B cell (primary cell): ENCODE measurements at regions not wholly inside any gene's neighbourhood (a gene's known extent, or its start where the extent isn't known, plus 50 kb on each side); places are given as distances from the start of the nearest gene placed in this dataset.

Source experiments
- ATAC-seq: fragments of 200-7000 bp; cut with Tn5 transposase; one replicate; pipeline ENCODE4 v1.10.0; 2021; ENCODE audit warnings: low read depth, mild to moderate bottlenecking, moderate number of reproducible peaks, moderate library complexity
- CTCF ChIA-PET: fragments of 350-600 bp; sonication (Branson Sonifier 250); formaldehyde crosslinking; loops from one replicate; lab custom pipeline; 2021; ENCODE audit warnings: antibody characterized with exemption, inconsistent platforms; lab: Charles Lee
- POLR2A ChIA-PET: fragments of 350-600 bp; sonication (Branson Sonifier 250); formaldehyde crosslinking; loops from one replicate; lab custom pipeline; 2021; ENCODE audit warnings: antibody characterized with exemption; lab: Charles Lee
- DNase-seq: peaks from one replicate; pipeline ENCODE4 v3.0.0; 2013
- H2AFZ ChIP-seq: 2 replicates; pipeline ENCODE4 v1.6.1; 2012; ENCODE audit warnings: mild to moderate bottlenecking, low read depth, low read length; ENCODE audit not compliant: insufficient read depth, poor library complexity, severe bottlenecking
- H3K27ac ChIP-seq, 2 donors: 1 replicate in 1 of 2; 2 replicates in 1 of 2; pipeline ENCODE4 v1.5.1; 2012 to 2013; ENCODE audit warnings: low read length in 2 of 2, mild to moderate bottlenecking in 2 of 2, moderate library complexity in 1 of 2
- H3K27me3 ChIP-seq, 4 experiments: fragments of 200-600 bp in 1 of 4; sonication (generic) in 1 of 4; replicated peaks in 1 of 4; 1 replicate in 2 of 4; 2 replicates in 2 of 4; pipeline versions ENCODE4 v1.6.1 to v1.7.0; 2013 to 2016; ENCODE audit warnings: low read length in 3 of 4, mild to moderate bottlenecking in 2 of 4, mixed read lengths in 1 of 4, moderate library complexity in 1 of 4; ENCODE audit not compliant: insufficient read depth in 4 of 4, control insufficient read depth in 3 of 4; ENCODE audit errors: control extremely low read depth in 1 of 4
- H3K36me3 ChIP-seq, 2 experiments: replicated peaks in 1 of 2; 1 replicate in 1 of 2; 2 replicates in 1 of 2; pipeline versions ENCODE4 v1.6.1 to v1.7.1; 2013; ENCODE audit warnings: low read length in 1 of 2; ENCODE audit not compliant: insufficient read depth in 2 of 2, control insufficient read depth in 1 of 2; ENCODE audit errors: control extremely low read depth in 1 of 2, extremely low read depth in 1 of 2
- H3K4me1 ChIP-seq, 2 donors: fragments of 200-600 bp in 1 of 2; sonication (generic) in 1 of 2; 1 replicate in 1 of 2; 2 replicates in 1 of 2; pipeline versions ENCODE4 v1.5.1 to v1.6.1; 2013 to 2017; ENCODE audit warnings: low read length in 2 of 2; ENCODE audit not compliant: control insufficient read depth in 2 of 2, insufficient read depth in 2 of 2
- H3K4me2 ChIP-seq: replicated peaks from 2 replicates; pipeline ENCODE3; 2012; ENCODE audit warnings: mild to moderate bottlenecking, low read depth, low read length; ENCODE audit not compliant: poor library complexity, severe bottlenecking
- H3K4me3 ChIP-seq, 5 experiments: fragments of 200-600 bp in 1 of 5; sonication (generic) in 1 of 5; 1 replicate in 3 of 5; 2 replicates in 2 of 5; pipeline versions ENCODE4 v1.5.1 to v1.7.0; 2011 to 2016; ENCODE audit warnings: low read length in 4 of 5, mild to moderate bottlenecking in 4 of 5, low read depth in 2 of 5, control low read depth in 1 of 5, moderate library complexity in 1 of 5; ENCODE audit not compliant: insufficient read depth in 1 of 5; ENCODE audit errors: control extremely low read depth in 1 of 5, extremely low read depth in 1 of 5
- H3K79me2 ChIP-seq: fragments of 200-600 bp; sonication (generic); one replicate; pipeline ENCODE4 v1.6.0; 2016; ENCODE audit warnings: low read length; ENCODE audit not compliant: control insufficient read depth, insufficient read depth
- H3K9ac ChIP-seq: fragments of 200-600 bp; sonication (generic); 2 replicates; pipeline ENCODE4 v1.6.1; 2017; ENCODE audit warnings: mild to moderate bottlenecking, low read length, moderate library complexity
- H3K9me3 ChIP-seq, 3 donors: one replicate each; pipeline versions ENCODE4 v1.6.1 to v1.7.1; 2013; ENCODE audit warnings: low read length in 2 of 3; ENCODE audit not compliant: control insufficient read depth in 2 of 3, insufficient read depth in 1 of 3; ENCODE audit errors: control extremely low read depth in 1 of 3
- H4K20me1 ChIP-seq: 2 replicates; pipeline ENCODE4 v1.6.0; 2012; ENCODE audit warnings: mild to moderate bottlenecking, low read length; ENCODE audit not compliant: insufficient read depth, control insufficient read depth, poor library complexity, severe bottlenecking
- H3K27ac Mint-ChIP-seq: one replicate; pipeline ENCODE4 v1.8.0; 2021; ENCODE audit warnings: mixed read lengths
- H3K27me3 Mint-ChIP-seq: one replicate; pipeline ENCODE4 v1.8.0; 2021; ENCODE audit warnings: mixed read lengths
- H3K4me1 Mint-ChIP-seq: one replicate; pipeline ENCODE4 v1.8.0; 2021; ENCODE audit warnings: mixed read lengths
- H3K4me3 Mint-ChIP-seq: one replicate; pipeline ENCODE4 v1.8.0; 2021; ENCODE audit warnings: mixed read lengths
- H3K9me3 Mint-ChIP-seq: one replicate; pipeline ENCODE4 v1.8.0; 2022; ENCODE audit warnings: mixed read lengths; ENCODE audit not compliant: insufficient read depth
- CTCF ChIP-seq: fragments of 200-600 bp; IDR thresholded peaks from one replicate; pipeline ENCODE4 v1.8.0; 2022; ENCODE audit warnings: antibody characterized with exemption, mild to moderate bottlenecking
- EZH2 ChIP-seq: IDR thresholded peaks from 2 replicates; pipeline ENCODE4 v1.6.1; 2012; ENCODE audit warnings: borderline replicate concordance, low read depth, mild to moderate bottlenecking, moderate library complexity, low read length; ENCODE audit not compliant: insufficient read depth, poor library complexity, severe bottlenecking
- WGBS: methylation state at CpG from one replicate; pipeline ENCODE4 v1.1.5; 2013; ENCODE audit warnings: missing lambda C conversion rate; ENCODE audit not compliant: insufficient coverage; 5-methylcytosine and 5-hydroxymethylcytosine counted together
- intact Hi-C: fragments of 100-400 bp; cut with micrococcal nuclease; formaldehyde crosslinking; loops from one replicate; pipeline ENCODE4 v1.10.0; 2022

- ChIA-PET POLR2A (no interaction called here), CTCF (no interaction called here)
- no peak for TF ChIP-seq CTCF
- TF ChIP-seq EZH2, result no peak
- Histone ChIP-seq H3K27me3 (no peaks in the 10 kb centered on the region), H3K79me2 (peaks cover 38% of the 10 kb centered on the region), H3K9me3 (no peaks in the 10 kb centered on the region), H3K36me3 (peaks cover 2 to 50% of the 10 kb centered on the region in 2 experiments), H4K20me1 (no peaks in the 10 kb centered on the region), H2AFZ (no peak overlapping the region), H3K4me1 (peaks cover 2 to 10% of the 10 kb centered on the region in 2 donors), H3K4me3 (no peak overlapping the region), H3K27ac (no peak overlapping the region), H3K4me2 (no peak overlapping the region), H3K9ac (no peak overlapping the region)
- Mint-ChIP-seq H3K27me3 (no peaks in the 10 kb centered on the region), H3K4me3 (no peak overlapping the region), H3K4me1 (peaks cover 28% of the 10 kb centered on the region), H3K27ac (no peak overlapping the region), H3K9me3 (no peaks in the 10 kb centered on the region)
- DNase-seq (no peak), ATAC-seq (no peak)
- intact Hi-C loops, result loop anchor here (10.0 kb wide), 1 partner anchor 812 kb away; no protein-coding TSS in a partner anchor
- no CpG with 5 or more reads among the region's 3 CpGs for WGBS
These were observed 309.7 kb downstream of the TYW1 start for GRCh38 chr7:67306331-67306730.

DNA sequence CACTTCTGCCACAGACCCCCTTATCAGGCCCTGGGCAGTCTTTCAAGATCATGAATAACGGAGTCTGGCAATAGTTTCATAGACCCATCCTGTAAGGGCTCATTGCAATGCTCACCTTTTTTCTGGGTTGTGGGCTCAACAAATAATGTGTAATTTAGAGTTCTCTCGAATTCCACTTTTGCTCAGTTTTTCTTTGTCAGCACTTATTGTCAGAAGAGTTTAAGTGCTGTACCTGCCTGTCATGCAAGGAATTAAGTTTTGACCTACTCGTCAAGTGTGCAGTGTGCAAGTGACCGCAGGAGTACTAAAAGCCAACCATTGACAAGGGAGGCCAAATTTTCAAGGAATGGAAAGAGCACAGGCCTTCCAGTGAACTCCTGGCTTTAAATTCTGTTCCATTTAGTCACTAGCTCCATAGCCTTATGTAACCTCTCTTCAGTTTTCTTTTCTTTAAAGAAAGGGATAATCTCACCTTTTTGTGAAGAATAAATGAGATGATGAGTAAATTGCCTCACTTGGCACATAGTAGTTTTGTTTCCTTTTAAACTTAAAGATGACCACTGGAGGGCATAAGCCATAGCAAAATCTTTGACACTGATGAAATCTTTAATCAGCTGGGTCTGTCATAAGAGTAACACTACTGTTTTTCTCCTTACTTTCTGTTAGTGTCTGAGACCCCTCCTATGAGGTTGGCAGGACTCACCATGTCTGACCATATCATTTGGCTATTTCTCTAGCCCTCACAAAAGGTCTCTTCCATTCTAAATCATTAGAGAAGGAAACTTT, 313.3 kb downstream of the TYW1 start:
- Histone ChIP-seq H3K36me3 (peaks cover 2 to 83% of the 10 kb centered on the region in 2 experiments), H3K79me2 (peaks cover 19% of the 10 kb centered on the region), H2AFZ (no peak overlapping the region), H3K9me3 (no peaks in the 10 kb centered on the region), H3K4me2 (no peak overlapping the region), H3K9ac (no peak overlapping the region), H3K4me3 (no peak overlapping the region), H4K20me1 (no peaks in the 10 kb centered on the region), H3K27ac (no peak overlapping the region), H3K27me3 (no peaks in the 10 kb centered on the region), H3K4me1 (no peaks in the 10 kb centered on the region)
- Mint-ChIP-seq H3K9me3 (no peaks in the 10 kb centered on the region), H3K27me3 (no peaks in the 10 kb centered on the region), H3K27ac (no peak overlapping the region), H3K4me3 (no peak overlapping the region), H3K4me1 (peaks cover 11% of the 10 kb centered on the region)
- intact Hi-C loops, result loop anchor here (10.0 kb wide), 1 partner anchor 815 kb away; no protein-coding TSS in a partner anchor
- ATAC-seq, result no peak
- ChIA-PET POLR2A (no interaction called here), CTCF (no interaction called here)
- 97% methylated on average over 2 of the region's 4 CpGs for WGBS
- DNase-seq, result no peak
- TF ChIP-seq CTCF (no peak), EZH2 (no peak)
